GM12872 (cell line): ENCODE measurements at regions not wholly inside any gene's neighbourhood (a gene's known extent, or its start where the extent isn't known, plus 50 kb on each side); places are given as distances from the start of the nearest gene placed in this dataset.

Experiments
- CTCF ChIP-seq: IDR thresholded peaks from 3 replicates; pipeline ENCODE4 v1.5.1; 2011; ENCODE audit warnings: low read depth, mild to moderate bottlenecking, low read length, moderate library complexity; ENCODE audit not compliant: insufficient read depth

GRCh38 chr5:21661184-21661583 is 1192.0 kb downstream of the CDH12 start:
- no peak for TF ChIP-seq CTCF

GRCh38 chr5:21654556-21654955 is 1198.6 kb downstream of the CDH12 start:
- no peak for TF ChIP-seq CTCF

GRCh38 chr5:21649969-21650368 is 1203.2 kb downstream of the CDH12 start:
- no peak for TF ChIP-seq CTCF

GRCh38 chr5:21646469-21646868 is 1206.7 kb downstream of the CDH12 start:
- no peak for TF ChIP-seq CTCF

- no peak for TF ChIP-seq CTCF
Observed at GRCh38 chr5:21644032-21644431, 1209.1 kb downstream of the CDH12 start.

- no peak for TF ChIP-seq CTCF
Observed at GRCh38 chr5:21642312-21642711, 1210.8 kb downstream of the CDH12 start.

- TF ChIP-seq CTCF: no peak
Observed at GRCh38 chr5:21623831-21624230, 1229.3 kb downstream of the CDH12 start.
